Gastrocnemius medialis (tissue), 4 donors: ENCODE measurements at regions not wholly inside any gene's neighbourhood (a gene's known extent, or its start where the extent isn't known, plus 50 kb on each side); places are given as distances from the start of the nearest gene placed in this dataset.

Experiments
- POLR2A ChIP-seq, 2 donors: fragments of 450-650 bp; IDR thresholded peaks; one replicate each; pipeline ENCODE4 v1.6.1; 2017; ENCODE audit warnings: antibody characterized with exemption in 2 of 2, mild to moderate bottlenecking in 2 of 2, moderate library complexity in 2 of 2
- TF ChIP-seq, protein P1 (sequence below), 5 experiments: fragments of 450-650 bp in 3 of 5; fragments of 200-600 bp in 2 of 5; sonication (generic) in 2 of 5; IDR thresholded peaks in 4 of 5; conservative IDR thresholded peaks in 1 of 5; 1 replicate in 4 of 5; 2 replicates in 1 of 5; pipeline ENCODE4 v1.5.1; 2016 to 2019; ENCODE audit warnings: antibody characterized with exemption in 5 of 5, mild to moderate bottlenecking in 3 of 5, moderate library complexity in 3 of 5

DNA sequence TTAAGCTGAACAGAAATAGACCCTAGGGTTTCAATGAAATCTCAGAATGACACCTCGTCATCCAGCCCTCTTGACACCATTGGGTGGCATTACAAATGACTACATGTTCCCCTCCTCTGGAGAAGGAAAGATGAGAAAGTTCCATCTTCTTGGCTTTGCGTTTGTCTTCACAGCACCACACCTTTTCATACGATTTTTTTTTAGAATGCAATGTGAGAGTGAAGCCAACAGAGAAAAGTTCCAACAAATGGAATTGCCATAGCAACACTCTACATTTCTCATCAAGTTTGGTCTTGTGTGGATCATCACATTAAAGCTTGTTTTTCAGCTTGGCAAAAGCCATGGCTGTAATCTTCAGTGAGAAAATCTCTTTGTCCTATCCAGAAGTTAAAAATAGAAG lies 183.4 kb upstream of the SNX7 start:
- TF ChIP-seq, protein P1, sequence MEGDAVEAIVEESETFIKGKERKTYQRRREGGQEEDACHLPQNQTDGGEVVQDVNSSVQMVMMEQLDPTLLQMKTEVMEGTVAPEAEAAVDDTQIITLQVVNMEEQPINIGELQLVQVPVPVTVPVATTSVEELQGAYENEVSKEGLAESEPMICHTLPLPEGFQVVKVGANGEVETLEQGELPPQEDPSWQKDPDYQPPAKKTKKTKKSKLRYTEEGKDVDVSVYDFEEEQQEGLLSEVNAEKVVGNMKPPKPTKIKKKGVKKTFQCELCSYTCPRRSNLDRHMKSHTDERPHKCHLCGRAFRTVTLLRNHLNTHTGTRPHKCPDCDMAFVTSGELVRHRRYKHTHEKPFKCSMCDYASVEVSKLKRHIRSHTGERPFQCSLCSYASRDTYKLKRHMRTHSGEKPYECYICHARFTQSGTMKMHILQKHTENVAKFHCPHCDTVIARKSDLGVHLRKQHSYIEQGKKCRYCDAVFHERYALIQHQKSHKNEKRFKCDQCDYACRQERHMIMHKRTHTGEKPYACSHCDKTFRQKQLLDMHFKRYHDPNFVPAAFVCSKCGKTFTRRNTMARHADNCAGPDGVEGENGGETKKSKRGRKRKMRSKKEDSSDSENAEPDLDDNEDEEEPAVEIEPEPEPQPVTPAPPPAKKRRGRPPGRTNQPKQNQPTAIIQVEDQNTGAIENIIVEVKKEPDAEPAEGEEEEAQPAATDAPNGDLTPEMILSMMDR (IDR thresholded peaks at IDR 0.05 in 4 of 5, conservative IDR thresholded peaks at IDR 0.05 in 1 of 5): no peak
- TF ChIP-seq POLR2A (IDR thresholded peaks at IDR 0.05): no peak
